AG10803 (cell line): ENCODE measurements at regions not wholly inside any gene's neighbourhood (a gene's known extent, or its start where the extent isn't known, plus 50 kb on each side); places are given as distances from the start of the nearest gene placed in this dataset.

Experiments used
- DNase-seq: peaks from one replicate; pipeline ENCODE4 v3.0.0; 2010; ENCODE audit warnings: low read depth
- H3K4me3 ChIP-seq: 2 replicates; pipeline ENCODE4 v1.5.1; 2011; ENCODE audit warnings: mild to moderate bottlenecking, low read length, control low read depth
- CTCF ChIP-seq: conservative IDR thresholded peaks from 2 replicates; pipeline ENCODE4 v1.5.1; 2011; ENCODE audit warnings: mild to moderate bottlenecking, low read length, control low read depth, inconsistent platforms

GRCh38 chr10:29829776-29830175 lies 195.0 kb upstream of the SVIL start:
- H3K4me3 ChIP-seq = no peak overlapping the region
- no peak for DNase-seq
- TF ChIP-seq CTCF = no peak

DNA sequence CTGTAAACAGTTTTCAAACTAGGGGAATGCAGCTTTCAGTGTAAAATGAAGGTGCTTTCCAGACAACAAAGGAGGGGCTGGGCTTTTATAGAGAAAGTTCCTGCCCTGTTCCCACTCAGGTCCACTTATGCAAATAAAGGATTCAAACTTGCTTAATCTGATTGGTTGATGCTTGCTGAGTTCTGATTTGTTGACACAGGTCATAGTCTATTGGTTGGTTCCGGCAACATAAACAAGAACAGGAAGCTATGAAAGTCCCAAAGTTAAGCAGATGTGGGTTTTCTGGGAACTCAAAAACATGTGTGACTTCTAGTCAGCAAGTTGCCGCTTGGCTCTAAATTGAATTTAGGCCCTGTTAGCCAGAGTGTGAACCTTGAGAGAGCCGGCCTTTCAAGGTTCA lies 194.2 kb upstream of the SVIL start:
- no peak overlapping the region for H3K4me3 ChIP-seq
- no peak for TF ChIP-seq CTCF
- DNase-seq = no peak

GRCh38 chr10:29828440-29828894 lies 193.7 kb upstream of the SVIL start:
- H3K4me3 ChIP-seq = no peak overlapping the region
- TF ChIP-seq CTCF = no peak
- DNase-seq = no peak

DNA sequence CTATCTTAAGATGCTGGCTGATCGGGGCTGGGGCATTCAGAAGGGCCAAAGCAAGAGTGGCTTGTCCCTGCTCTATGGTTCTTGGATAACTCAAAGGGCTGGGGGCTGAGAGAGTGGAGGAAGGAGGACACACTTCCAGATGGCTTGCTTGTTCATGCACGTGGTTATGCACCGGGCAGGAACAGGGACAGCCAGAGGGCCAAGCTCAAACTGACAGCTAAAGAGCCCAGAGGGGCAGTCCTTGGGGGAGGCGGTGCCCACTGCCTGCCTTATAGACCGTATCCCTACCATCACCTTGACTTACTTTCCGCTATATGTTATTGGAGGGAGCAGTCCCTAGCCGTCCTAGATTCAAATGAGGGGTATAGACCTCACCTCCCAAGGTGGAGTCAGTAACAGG lies 192.7 kb upstream of the SVIL start:
- no peak for DNase-seq
- no peak for TF ChIP-seq CTCF
- H3K4me3 ChIP-seq = no peak overlapping the region

- no peak overlapping the region for H3K4me3 ChIP-seq
- no peak for TF ChIP-seq CTCF
- no peak for DNase-seq
Measured at GRCh38 chr10:29826801-29827450, 192.2 kb upstream of the SVIL start.

DNA sequence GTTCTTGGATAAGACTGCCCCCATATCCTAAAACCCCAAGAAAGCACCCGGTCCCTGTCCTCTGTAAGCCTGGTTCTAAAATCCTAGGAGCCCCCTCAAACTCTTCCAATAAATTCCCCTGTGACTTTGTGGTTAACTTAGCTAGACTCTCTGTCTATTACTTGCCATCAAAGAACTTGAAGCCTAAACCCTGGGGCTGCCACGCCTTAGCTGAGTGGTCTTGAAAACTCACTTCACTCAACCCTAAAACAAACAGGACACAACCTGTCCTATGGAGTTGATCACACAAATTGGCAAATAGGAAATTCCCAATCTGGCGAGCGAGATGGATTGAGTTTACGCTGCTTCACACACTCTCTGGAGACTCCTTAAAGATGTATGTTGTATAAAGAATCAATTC lies 191.4 kb upstream of the SVIL start:
- TF ChIP-seq CTCF = no peak
- no peak for DNase-seq
- no peak overlapping the region for H3K4me3 ChIP-seq

GRCh38 chr10:29823553-29824080 lies 188.8 kb upstream of the SVIL start:
- TF ChIP-seq CTCF = no peak
- DNase-seq = no peak
- H3K4me3 ChIP-seq = no peak overlapping the region
